Fibroblast of skin of right biceps (primary cell): ENCODE measurements at regions not wholly inside any gene's neighbourhood (a gene's known extent, or its start where the extent isn't known, plus 50 kb on each side); places are given as distances from the start of the nearest gene placed in this dataset.
A peak's percentile ranks its signal among the peaks of the same experiment; 100 is the strongest.
"Not testable (repeated sequence)": the region's sequence is repeated elsewhere in the genome, so short reads cannot be mapped to it uniquely, and the experiment has no call there.

Experiments used
- DNase-seq: peaks from one replicate; pipeline ENCODE4 v3.0.0-alpha.2; 2013

GRCh38 chr15:59894835-59895234 is 109.3 kb upstream of the FOXB1 start:
- no peak for DNase-seq

DNA sequence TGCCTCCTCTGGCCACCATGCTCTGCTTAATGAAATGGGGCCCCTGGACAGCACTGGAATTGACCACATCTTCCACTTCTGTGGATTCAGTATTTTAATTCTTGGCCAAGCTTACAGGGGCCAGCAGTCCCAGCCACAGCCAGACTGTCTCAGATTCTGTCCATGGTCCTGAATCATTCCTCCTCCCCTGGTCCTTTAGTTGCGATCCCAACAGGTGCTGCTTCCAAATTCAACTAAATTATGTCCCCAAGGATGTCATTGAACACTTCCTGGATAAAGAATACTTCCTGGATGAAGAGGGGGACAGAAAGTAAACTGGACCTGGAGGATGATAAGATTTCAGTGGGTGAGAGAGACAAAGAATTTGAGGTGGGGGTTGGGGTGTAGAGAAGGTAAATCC is 111.1 kb upstream of the FOXB1 start:
- peak; percentile 6 for DNase-seq

GRCh38 chr15:59887870-59888269 is 116.2 kb upstream of the FOXB1 start:
- DNase-seq: not testable (repeated sequence)

DNA sequence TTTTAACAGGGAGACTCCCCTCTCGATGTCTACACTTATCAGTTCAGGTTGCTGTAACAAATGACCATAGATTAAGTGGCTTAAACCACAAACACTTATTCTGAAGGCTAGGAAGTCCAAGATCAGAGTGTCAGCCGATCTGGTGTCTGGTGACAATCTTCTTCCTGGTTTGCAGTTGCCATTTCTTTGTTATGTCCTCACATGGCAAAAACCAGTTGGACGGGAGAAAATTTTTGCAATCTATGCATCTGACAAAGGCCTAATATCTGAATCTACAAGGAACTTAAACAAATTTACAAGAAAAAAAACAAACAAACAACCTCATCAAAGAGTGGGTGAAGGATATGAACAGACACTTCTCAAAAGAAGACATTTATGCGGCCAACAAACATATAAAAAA is 116.9 kb upstream of the FOXB1 start:
- DNase-seq: no peak

DNA sequence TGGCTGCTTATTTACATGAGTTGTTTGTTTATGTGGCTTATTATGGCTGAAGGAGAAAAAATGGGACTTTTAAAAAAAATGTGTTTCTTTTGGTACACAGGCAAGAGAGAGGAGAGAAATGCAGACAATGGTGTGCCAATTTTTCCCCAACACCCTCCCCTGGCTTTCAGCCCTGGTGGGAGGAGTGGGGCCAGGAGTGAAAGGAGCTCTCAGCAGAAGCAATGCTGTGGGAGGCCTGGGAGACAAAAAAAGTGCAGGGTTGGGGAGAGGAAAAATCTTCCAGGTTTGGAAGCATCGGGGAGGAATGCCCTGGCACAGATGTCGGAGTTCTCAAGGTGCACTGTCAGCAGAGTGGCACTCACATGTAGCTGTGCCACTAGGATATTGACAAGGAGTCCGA is 117.7 kb upstream of the FOXB1 start:
- no peak for DNase-seq

GRCh38 chr15:59885832-59886231 is 118.3 kb upstream of the FOXB1 start:
- peak; percentile 73 for DNase-seq

- DNase-seq: peak; percentile 83
Observed at GRCh38 chr15:59879506-59880265, 124.4 kb upstream of the FOXB1 start.

GRCh38 chr15:59876140-59876539 is 128.0 kb upstream of the FOXB1 start:
- no peak for DNase-seq

GRCh38 chr15:59873644-59874272 is 130.4 kb upstream of the FOXB1 start:
- DNase-seq: no peak

DNA sequence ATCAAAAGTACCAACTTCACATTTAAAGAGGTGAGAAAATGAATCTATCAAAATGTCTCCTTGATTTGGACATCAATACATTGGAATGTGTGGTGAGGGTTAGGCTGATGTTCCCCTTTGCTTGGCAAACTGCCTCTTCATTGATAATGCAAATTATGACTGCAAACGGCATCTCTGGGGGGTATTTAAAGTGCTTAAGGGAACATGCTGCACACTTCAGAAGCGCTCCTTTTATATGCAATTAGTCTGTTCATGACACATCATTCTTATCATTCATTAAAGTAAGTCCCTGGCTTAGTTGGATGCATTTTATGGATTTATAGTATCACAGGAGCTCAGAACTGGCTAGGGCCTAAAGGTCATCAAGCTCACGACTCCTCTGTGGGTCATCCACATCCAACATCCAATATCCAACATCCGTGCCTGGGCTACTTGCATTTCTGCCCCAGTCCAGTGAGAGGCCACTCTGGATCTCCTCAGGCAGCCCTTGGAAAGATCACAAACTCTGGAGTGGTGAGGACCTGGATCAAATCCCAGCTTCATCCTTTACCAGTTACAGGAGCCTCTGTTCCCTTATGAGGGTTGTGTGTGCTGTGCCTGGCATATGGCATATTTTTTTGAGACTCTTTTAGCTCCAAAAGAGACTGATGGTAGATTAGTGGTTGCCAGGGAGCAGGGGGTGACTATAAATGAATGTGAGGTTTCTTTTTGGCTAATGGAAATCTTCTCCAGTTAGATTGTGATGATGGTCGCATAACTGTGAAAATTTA is 136.8 kb upstream of the FOXB1 start:
- no peak for DNase-seq

DNA sequence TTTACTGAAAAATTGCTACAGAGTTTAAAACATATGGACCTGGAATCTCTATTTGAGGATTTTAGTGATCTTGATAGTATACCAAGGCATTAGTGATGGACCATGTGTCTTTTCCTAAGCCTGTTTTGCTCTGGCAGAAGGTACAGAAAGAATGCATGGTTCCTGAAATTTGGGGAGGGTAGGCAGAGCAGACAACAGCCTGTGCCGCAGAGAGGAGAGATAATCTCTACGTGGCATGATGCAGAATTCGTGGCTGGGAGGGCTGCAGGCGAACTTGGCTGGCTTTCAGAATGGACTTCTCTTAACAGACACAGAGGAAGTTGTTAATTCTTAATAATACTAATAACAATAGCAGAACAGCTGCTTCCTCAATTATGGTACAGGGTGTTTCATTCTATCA is 137.5 kb upstream of the FOXB1 start:
- no peak for DNase-seq

- no peak for DNase-seq
Observed at GRCh38 chr15:59862191-59863155, 141.6 kb upstream of the FOXB1 start.

DNA sequence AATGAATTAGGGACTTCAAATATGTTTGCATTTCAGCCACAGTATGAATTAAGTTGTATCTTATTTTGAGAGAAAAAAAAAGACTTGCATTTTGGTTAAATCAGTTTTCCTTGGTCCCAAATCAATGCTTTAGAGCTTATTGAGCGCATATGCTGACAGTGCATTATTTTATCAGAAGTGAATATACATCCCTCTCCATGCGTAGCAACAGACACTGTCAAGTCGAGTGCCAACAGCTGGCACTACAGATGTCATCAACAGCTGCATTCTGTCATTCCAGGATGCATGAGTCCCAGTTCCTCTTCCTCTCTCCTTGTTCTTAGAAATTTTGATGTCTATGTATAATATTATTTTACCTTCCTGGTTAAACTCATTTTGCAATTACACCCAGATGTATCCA is 156.1 kb upstream of the FOXB1 start:
- no peak for DNase-seq

GRCh38 chr15:59845942-59846499 is 156.9 kb upstream of the BNIP2 start:
- DNase-seq: no peak

GRCh38 chr15:59843609-59844008 is 154.5 kb upstream of the BNIP2 start:
- DNase-seq: no peak

DNA sequence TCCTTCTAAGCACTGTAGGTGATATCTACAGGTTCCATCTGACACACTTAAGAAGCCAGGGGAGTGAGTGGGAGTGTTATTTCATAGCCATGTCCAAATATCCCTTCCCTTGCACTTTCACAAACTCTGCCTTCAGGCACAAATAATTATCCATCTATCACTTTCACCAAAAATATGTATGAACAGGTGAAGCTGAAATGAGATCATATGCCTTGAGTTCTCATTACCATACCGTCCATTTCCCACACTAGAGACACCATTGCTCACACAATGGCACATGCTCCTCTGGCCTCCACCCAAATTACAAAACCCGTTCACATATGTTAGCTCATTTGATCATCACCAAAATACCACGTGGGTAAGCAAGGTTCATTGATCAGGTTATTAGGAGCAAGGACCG is 151.9 kb upstream of the BNIP2 start:
- DNase-seq: no peak

DNA sequence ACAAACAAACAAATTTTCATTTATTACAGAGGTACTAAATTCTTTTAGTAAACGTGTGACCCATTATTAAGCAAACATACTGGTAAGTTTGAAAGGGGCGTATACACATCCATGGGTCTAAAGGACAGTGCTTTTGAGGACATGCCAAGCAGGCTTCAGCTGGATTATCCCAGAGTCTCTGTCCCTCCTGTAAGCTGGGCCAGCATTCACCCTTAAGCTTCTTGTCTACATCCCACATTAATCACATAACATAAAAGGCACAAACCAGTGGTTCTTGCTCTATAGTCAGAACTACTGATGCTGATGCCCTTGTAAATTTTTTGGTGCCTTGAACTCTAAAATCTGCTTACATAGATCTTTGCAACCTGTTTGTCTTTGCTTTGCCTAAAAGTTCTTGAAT is 150.8 kb upstream of the BNIP2 start:
- DNase-seq: no peak

DNA sequence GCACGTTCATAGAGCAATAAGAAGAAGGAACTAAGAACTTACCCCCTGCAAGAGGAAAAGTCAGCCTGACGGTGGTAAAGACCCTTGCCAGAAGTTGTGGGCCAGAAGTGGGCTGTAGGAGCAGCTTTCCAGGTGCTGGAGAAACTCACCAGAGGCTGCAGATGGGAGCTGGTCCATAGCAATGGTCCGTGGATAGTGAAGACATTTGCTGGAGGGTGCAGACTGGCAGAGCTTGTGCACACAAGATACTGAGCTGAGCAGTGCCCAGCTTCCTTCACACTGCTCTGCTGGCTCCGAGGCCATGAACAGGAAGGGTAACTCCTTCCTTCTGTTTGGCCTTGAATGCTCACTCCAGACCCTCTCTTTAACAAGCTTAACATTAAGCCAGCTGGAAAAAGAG is 149.8 kb upstream of the BNIP2 start:
- no peak for DNase-seq

DNA sequence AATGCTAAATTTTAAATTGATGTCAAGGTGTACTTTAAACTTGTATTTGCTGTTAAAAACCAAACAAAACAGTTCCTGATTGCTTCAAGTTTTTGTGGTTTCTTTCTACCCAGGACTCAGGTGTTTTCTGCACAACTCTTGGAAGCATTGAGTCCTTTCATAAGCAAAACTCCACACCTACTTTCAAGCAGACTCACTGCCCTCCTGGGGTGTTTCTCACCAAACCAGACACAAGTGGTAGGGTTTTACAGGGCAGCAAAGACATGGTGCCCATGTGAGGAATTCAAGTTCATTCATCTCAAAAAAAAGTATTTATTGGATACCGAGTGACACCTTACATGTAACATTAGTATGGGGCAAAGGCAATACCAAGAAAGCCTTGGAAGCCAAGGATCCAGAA is 146.7 kb upstream of the BNIP2 start:
- no peak for DNase-seq

GRCh38 chr15:59834528-59834927 is 145.4 kb upstream of the BNIP2 start:
- no peak for DNase-seq

- no peak for DNase-seq
Observed at GRCh38 chr15:59833366-59833765, 144.2 kb upstream of the BNIP2 start.

DNA sequence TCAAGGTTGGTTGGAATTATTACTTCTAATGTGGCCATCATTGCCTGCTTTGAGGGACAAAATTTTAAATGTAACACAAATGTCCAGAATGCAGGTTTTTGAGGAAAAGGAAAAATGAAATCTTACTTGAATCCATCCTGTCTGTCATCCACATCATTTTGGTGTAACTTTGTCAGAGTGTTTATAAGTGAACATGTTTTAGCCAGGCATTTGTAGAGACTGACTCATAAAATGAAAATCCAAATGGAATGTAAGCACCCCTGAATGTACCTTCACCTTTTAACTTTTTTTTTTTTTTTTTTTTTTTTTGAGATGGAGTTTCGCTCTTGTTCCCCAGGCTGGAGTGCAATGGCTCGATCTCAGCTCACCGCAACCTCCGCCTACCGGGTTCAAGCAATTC is 141.8 kb upstream of the BNIP2 start:
- DNase-seq: no peak

DNA sequence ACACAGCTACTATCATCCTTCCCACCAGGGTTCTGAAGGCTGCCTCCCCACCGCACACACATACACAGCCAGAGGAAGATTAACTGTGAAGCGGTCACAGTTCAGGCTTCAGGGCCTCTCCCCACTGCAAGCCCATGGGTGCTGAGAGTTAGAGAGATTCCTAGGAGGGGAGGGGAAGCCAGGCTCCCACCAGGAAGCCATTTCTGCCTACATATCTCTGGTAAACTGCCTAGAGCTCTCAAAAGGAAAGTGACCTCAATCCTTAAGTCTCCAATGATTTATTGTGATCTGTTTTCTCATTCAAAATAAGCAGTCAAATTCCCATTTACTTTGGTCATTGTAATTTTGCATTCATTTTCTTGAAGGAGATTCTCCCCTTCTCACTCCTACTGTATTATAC is 141.0 kb upstream of the BNIP2 start:
- no peak for DNase-seq
